Activated CD4-positive, alpha-beta T cell treated with anti-CD3 and anti-CD28 coated beads, Interleukin-10, Interleukin-2, amounts not matched to agents 100 ng/mL and 50 ng/mL, durations not matched to agents 16 hours and 8 hours (primary cell): ENCODE measurements at regions not wholly inside any gene's neighbourhood (a gene's known extent, or its start where the extent isn't known, plus 50 kb on each side); places are given as distances from the start of the nearest gene placed in this dataset.

Experiments
- DNase-seq: peaks from one replicate; pipeline ENCODE4 v3.0.0-alpha.2; 2020

DNA sequence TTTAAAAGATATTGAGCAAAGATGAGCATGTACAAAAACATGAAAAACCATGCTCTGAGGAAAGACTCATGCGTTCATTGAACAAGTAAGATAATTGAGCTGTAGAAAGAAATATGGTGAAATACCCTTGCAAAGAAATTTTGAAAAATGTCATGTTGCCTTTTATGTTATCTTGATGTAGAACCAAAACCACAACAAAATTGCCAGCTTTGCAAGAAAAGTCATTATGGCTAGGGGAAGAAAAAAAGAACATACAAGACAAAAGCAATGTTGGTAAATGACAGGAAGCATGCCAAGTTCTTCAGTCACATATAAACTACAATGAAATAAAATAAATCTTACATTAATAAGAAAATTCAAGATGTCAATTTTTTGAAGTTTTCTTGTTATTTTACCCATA lies 368.0 kb downstream of the IRX1 start:
- no peak for DNase-seq

GRCh38 chr5:3980156-3980555 lies 384.5 kb downstream of the IRX1 start:
- DNase-seq: no peak

GRCh38 chr5:3987867-3988266 lies 392.2 kb downstream of the IRX1 start:
- DNase-seq: no peak

DNA sequence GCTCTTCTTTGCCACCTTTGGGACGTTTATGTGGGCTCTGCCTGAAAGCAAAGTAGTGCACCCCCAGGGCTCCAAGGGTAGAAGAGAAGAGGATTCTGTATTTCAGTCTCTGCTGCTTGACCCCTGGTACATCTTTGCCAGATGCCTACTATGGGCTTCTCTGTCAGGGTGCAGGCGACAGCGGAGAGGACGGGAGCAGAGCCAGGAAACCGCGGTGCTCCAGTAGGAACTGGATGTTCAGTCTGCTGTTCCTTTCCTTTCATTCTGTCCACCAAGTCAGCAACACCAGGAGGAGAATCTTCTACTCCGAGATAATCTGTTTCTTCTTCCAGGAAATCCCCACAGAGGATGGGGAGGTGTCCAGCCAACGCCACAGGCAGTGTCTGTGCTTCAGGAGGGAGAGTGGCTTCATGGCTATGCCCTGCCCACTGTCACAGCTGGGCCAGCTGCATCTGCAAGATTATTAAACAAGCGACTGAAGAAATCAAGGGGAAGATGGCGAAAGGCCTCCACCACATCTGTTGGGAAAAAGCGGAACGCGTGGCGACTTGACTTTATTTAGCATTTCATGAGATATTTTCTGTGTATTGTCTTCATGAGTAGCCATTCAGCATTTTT lies 398.3 kb downstream of the IRX1 start:
- no peak for DNase-seq

- no peak for DNase-seq
These were observed 399.0 kb downstream of the IRX1 start for GRCh38 chr5:3994628-3995027.

GRCh38 chr5:3995954-3996619 lies 400.5 kb downstream of the IRX1 start:
- DNase-seq: no peak

DNA sequence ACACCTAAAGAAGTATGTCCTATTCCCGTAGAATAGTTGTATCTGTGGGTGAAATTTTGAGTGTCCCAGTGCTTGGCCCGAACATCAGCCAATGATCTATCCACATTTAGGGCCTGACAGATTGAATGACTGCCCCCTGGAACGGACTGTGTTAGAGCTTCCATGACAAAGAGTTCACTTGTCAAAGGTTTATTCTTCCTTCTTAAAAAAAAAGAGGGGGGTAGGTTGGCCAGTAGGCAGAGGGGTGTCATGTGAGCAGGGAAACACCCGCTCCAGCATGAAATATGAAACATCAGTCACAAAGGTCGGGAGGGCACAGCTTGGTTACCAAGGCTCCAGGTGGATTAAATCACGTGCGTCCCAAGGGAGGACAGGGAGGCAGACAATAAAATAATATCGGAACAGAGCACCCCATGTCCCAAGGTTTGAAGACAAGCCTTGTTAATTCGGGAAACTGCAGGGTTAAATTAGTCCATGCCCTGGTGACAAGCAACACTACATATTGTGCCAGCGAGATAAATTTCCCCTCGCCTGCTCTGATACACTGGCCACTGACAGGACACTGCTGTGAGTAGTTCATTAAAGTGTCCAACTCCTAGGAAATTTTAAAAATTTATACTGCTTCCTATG lies 401.2 kb downstream of the IRX1 start:
- no peak for DNase-seq

- no peak for DNase-seq
These were observed 402.0 kb downstream of the IRX1 start for GRCh38 chr5:3997670-3998069.

- no peak for DNase-seq
These were observed 404.3 kb downstream of the IRX1 start for GRCh38 chr5:3999929-4000328.

- no peak for DNase-seq
These were observed 405.4 kb downstream of the IRX1 start for GRCh38 chr5:4001004-4001403.

GRCh38 chr5:4001758-4002533 lies 406.3 kb downstream of the IRX1 start:
- DNase-seq: no peak

GRCh38 chr5:4005335-4005734 lies 409.7 kb downstream of the IRX1 start:
- no peak for DNase-seq

- DNase-seq: no peak
These were observed 411.4 kb downstream of the IRX1 start for GRCh38 chr5:4007001-4007400.

DNA sequence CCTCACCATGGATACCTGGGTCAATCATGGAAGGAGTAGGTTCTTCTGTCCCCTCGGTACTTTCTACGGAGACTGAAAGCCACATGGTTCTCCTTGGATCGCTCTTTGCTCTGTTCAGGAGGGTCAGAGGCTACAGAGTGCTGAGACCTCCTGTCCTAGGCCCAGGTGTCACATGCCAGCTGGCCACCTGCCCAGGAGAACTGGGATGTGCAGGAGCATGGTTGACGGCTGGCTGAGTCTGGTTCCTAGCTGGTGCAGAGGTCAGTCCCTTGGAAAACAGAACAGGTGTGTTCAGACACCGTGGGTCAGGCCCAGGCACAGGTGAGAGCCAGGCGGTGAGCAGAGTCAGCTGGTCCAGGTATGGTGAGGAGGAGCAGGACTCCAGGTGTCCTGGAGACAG lies 416.3 kb downstream of the IRX1 start:
- no peak for DNase-seq

GRCh38 chr5:4013106-4013898 lies 417.7 kb downstream of the IRX1 start:
- DNase-seq: no peak

- no peak for DNase-seq
These were observed 420.1 kb downstream of the IRX1 start for GRCh38 chr5:4015709-4016108.

DNA sequence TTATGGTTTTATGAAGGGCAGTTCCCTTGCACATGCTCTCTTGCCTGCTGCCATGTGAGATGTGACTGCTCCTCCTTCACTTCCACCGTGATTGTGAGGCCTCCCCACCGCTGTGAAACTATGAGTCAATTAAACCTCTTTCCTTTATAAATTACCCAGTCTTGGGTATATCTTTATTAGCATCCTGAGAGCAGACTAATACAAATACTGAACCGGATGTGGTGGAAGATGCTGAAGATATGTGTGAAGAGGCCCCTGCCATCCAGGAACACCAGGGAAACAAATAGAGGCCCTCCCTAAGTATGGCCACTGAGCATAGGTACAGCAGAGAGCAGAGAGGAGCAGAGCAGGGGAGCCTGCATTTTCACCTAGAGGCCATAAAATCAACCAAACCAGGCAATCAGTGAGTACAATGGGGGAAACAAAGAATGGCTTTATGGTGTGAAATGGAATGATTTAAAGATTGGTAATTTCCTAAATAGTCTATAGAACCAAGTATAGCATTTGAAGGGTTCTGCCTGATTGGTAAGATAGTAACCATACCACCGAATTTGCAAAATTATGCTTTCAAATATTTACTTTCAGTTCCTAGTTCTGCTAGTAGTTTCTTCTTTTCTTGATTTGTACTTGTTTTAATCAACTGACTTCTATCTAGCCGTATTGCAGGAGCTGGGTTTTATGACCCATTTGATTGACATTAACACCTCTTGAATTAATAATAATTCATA lies 421.6 kb downstream of the IRX1 start:
- no peak for DNase-seq

DNA sequence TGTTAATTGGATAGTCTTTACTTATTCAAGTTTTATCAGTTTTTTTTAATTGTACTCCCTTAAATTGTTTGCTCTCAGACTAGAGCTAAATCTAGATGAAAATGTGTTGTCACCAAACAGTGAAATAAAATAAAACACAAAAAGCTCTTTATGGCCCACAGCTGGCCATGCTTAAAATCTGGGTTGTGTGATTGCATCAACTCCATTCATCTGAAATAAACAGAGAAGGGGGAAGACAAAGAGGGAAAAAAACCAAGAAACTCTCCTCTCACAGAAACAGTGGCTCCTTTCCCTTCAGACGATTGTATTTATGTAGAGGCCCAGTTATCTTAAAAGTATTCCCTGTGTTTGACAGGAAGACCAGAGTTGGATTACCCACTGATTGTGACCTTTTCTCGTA lies 422.4 kb downstream of the IRX1 start:
- no peak for DNase-seq

DNA sequence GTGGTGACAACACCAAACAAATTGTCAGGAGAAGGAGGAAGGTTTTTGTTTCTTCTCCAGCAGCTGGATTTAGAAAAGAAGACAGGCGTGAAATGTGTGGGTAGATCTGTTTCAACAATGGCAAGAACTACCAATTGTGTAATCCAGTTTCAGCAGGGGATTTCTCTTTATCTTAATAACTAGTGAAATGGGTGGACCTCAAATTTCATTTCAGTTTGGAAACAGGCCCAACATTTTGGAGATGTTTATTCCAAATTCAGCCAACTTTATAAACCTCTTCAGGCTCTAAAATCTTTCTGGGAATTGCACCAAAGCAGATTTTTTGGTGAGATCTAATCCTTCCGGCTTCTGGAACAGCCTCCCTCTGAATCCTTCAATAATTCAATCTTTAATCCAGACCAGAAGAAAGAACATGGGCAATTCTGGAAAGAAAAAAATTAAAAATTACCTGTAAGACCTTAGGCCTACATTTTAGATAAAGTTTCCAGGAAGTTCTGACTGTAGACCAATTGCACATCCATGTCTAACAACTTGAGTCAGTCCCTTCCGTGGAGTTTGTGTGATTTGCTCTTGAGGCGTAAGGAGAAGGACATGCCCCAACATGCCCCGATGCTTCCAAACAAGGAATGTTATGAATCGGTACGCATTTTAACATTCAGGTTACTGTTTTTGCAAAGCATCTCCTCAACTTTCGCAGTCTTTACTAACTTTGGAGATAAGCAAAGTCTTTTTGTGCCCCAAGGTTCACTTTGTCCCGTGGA lies 423.6 kb downstream of the IRX1 start:
- DNase-seq: no peak

GRCh38 chr5:4019841-4020240 lies 424.2 kb downstream of the IRX1 start:
- no peak for DNase-seq

GRCh38 chr5:4020400-4020799 lies 424.8 kb downstream of the IRX1 start:
- no peak for DNase-seq
